ENCODE measurements at regions not wholly inside any gene's neighbourhood (a gene's known extent, or its start where the extent isn't known, plus 50 kb on each side); places are given as distances from the start of the nearest gene placed in this dataset.

DNA sequence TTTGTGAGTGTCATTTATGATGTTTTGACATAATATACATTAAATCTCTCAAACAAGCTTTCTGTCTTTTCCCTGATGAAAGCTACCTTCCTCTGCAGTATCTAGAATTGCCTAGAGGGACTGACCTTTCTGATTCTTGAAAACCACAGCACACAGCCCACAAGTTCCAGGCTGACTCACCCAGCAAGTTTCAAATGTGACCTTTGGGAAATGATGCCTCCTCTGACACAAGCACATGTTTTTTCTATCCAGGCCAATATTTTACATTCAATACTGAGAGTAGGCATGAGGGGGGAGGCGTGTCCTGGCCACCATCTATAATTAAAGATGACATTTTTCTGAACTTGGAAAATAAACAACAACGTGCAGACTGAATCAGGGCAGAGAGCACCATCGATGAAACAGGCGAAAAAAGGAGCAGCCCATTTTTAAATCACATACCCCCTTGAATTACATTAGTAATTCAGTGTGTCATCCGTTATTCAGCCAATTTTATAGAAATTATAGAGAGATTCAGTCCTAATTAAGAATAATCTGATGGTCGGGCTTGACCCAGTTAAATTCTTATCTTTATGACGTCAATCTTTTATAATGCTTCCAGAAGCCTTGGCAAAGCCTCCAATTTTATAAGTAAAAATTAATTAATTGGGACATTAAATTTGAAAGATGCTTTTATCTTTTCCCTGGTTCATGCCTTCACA is 292.6 kb upstream of the CDH11 start:
- Histone ChIP-seq H3K79me2 (ENCODE audit: insufficient read depth, low read length) (no peaks in the 10 kb centered on the region), H2AFZ (ENCODE audit: low read depth, low read length, poor library complexity, severe bottlenecking) (no peak overlapping the region), H3K4me2 (ENCODE audit: low read length) (no peak overlapping the region), H3K27ac (ENCODE audit: low read depth, low read length) (no peak overlapping the region), H3K4me3 (replicated peaks in 1 of 2; ENCODE audit: low read depth in 1 of 2, low read length in 2 of 2) (no peak overlapping the region), H3K9ac (ENCODE audit: low read length) (no peak overlapping the region), H3K27me3 (ENCODE audit: insufficient read depth, low read length) (no peaks in the 10 kb centered on the region), H3K36me3 (ENCODE audit: control insufficient read depth in 1 of 2, insufficient read depth in 2 of 2, low read length in 2 of 2) (no peaks in the 10 kb centered on the region), H4K20me1 (ENCODE audit: insufficient read depth) (no peaks in the 10 kb centered on the region), H3K4me1 (ENCODE audit: control insufficient read depth in 1 of 2, insufficient read depth in 2 of 2, low read length in 2 of 2) (no peaks in the 10 kb centered on the region), H3K9me2 (ENCODE audit: insufficient read depth) (no peaks in the 10 kb centered on the region), H3K9me3 (ENCODE audit: control insufficient read depth in 1 of 2, insufficient read depth in 1 of 2, low read depth in 1 of 2, low read length in 2 of 2) (peaks cover 6 to 13% of the 10 kb centered on the region in 2 experiments; a peak in 2 of 4 replicates)
- DNase-seq (ENCODE audit: low read depth, low spot score) (no peak), ATAC-seq (no peak)
- CTCF ChIA-PET = no interaction called here
- TF ChIP-seq POLR2A (IDR thresholded peaks at IDR 0.05; ENCODE audit: borderline replicate concordance, extremely low read depth, insufficient read depth, insufficient read length) = no peak
- TF ChIP-seq CBX3 (IDR thresholded peaks at IDR 0.05; ENCODE audit: low read depth) = no peak
- no peak for TF ChIP-seq EZH2phosphoT487 (IDR thresholded peaks at IDR 0.05; ENCODE audit: borderline replicate concordance)
- no peak for TF ChIP-seq SP1 (IDR thresholded peaks at IDR 0.05; ENCODE audit: low read depth)
- no peak for TF ChIP-seq EZH2 (IDR thresholded peaks at IDR 0.05)
- TF ChIP-seq CEBPB (IDR thresholded peaks at IDR 0.05; ENCODE audit: low read depth) = no peak
- TF ChIP-seq ELF1 (IDR thresholded peaks at IDR 0.05; ENCODE audit: borderline replicate concordance, low read depth) = no peak
- TF ChIP-seq TCF7L2 (IDR thresholded peaks at IDR 0.05; ENCODE audit: borderline replicate concordance, extremely low read depth, insufficient read depth, insufficient read length) = no peak
- TF ChIP-seq ZBTB33 (IDR thresholded peaks at IDR 0.05; ENCODE audit: extremely low read depth, insufficient replicate concordance, low read length) = no peak
- intact Hi-C loops (cut with micrococcal nuclease) = no loop called here
- POLR2A ChIA-PET = no interaction called here
- RAD21 ChIA-PET (ENCODE audit: low non-redundant PET in 1 of 2, low total read pairs in 2 of 2, uncharacterized antibody in 2 of 2, unreplicated experiment in 2 of 2) = no interaction called here
- BruUV-seq (replicated peaks) = no TSS peak
